ENCODE measurements at regions not wholly inside any gene's neighbourhood (a gene's known extent, or its start where the extent isn't known, plus 50 kb on each side); places are given as distances from the start of the nearest gene placed in this dataset.

DNA sequence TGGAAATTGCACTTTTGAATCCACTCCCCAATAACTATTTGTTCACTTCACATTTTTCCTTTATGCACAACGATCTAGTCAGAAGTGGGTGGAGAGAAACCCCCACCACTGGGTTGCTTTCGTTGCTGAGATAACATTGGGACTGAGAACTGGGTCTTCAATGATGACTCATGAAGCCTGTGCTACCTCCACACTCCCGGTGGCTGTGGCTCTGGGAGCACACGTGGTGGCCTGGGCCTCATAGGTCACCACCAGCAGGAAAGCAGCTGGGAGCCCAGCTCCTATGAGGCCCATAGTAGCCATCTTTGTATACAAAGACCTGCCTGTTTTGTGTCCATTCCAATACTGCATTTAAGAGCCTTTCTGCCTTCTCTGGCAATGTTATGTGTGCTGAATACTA is 178.0 kb upstream of the SASH1 start:
- no peak for DNase-seq (ENCODE audit: low read depth)

DNA sequence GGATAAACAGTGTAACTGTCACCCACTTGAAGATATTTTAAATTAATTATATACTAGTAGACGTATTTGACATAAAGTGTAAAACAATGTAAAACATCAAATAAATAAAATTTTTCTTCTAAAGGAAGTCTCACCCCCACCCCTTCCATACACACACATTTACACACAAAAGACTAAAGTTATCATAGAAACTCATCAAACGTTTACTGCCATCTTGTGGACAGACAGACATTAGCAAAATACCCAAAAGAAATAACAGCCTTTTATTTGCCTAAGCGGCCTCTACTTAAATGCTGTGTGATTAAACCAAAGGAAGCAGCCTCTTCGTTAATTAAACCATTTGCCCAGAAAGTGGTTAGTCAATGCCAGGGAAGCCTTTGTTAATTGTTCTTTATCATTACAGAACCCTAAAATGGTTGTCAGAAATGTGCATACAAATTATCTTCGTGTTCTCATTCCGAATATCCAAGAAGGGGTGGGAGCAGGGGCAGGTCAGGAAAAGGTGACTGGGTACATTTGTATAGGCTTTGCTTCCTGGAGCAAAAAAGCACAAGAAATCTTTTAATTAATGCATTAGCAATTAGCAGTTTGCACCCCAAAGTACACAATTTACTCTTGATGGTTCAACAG is 176.2 kb upstream of the SASH1 start:
- no peak for DNase-seq (ENCODE audit: low read depth)

DNA sequence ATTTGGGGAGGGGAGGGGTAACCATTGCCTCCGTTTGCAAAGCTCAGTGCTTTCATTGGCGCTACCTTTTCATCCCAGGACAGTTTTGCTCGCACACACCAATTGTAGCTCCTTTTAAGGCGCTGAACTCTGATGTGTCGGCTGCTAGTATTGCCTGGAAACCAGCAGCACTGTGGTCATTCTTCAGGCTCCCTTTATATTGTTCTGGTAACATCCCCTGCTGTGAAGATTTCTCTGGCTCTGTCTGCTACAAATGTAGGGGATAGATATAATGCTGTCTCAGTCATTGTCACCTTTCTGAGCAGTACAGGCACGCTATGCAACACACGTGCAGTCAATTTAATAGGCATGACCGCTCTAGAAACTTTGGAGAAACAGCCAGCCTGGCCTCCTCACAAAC is 172.9 kb upstream of the SASH1 start:
- DNase-seq (ENCODE audit: low read depth) = no peak

DNA sequence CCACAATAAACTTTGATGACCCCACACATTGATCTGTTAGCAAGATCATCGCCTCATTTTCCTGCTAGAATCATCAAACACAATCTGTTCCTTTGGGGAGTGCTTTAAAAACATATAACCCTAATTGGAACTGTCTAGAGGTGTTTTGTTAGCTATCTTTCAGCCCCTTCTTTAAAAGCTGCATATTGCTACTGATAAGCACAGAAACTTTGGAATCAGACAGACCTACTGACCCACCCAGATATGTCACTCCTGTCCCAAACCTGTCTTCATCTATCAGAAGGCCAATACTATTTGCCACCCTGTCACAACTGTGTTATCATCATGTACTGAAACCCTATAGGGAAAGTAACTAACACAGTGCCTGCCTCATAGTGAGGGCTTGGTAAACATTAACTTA is 172.4 kb upstream of the SASH1 start:
- DNase-seq (ENCODE audit: low read depth) = no peak

DNA sequence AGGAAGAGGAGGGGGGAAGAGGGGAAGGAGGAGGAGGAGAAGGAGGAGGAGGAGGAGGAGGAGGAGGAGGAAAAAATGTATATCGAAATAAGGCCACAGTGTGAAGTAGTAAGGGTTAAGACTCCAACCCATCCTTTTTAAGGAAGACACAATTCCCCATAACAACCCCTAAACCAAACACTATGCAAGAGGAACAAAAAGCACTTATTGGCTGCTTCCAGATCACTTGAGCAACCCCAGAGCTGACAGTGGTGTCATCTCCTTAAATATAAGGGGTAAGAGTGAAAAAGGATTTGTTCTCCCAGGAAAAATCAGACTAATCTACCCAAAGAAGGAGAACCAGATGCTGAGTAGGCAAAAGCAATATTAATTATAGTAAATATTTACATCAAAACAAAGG is 169.1 kb upstream of the SASH1 start:
- DNase-seq (ENCODE audit: low read depth) = no peak

DNA sequence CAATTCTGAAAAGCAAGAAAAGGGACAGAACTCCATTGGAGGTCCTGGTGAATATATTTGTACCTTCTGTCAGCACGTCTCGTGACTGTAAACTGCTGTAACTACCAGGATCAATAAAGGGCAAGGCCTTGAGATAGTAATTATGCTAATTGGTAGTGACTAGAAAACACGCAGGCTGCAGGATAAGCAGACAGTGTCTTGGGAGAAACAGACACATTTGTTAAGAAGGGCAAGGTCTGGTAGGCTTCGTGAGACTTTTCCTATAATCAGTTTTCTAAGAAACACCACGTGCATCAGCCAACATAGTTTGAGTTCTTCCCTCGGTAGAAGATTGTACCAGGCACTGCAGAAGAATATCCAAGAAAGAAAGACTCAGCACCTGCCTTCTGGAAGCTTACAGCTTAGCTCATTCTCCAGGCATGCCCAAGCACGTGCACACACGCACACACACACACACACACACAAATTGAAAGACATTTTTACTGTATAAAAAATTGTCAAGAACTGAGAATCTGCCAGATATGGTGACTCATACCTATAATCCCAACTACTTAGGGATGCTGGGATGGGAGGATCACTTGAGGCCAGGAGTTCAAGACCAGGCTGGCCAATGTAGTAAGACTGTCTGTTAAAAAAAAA is 167.0 kb upstream of the SASH1 start:
- no peak for DNase-seq (ENCODE audit: low read depth)

DNA sequence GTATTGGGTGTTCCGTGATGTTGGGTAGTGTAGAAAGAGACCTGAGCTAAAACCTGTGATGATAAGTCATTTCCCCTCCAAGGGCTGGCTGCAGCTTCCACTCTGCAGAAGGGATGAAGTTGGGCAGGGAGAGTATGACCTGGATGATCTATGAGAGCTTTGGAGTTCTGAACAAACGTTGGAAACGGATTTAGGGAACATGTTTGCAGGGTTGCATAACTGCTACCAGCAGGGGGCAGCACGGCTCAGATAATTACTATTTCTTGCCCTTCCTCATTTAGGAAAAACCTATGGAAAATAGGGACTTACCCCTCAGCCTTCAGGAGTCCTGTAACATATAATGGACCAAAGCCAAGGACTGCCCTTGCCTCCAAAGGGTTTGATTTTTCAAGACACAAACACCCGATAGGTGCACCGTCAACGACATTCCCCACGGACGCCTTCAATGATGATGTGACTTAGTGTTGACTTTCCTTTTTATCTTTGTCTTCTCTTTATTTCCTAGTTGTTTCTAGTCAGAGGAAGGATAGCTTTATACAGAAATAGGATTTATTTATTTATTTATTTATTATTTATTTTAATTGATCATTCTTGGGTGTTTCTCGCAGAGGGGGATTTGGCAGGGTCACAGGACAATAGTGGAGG is 164.9 kb upstream of the SASH1 start:
- DNase-seq (ENCODE audit: low read depth) = no peak

DNA sequence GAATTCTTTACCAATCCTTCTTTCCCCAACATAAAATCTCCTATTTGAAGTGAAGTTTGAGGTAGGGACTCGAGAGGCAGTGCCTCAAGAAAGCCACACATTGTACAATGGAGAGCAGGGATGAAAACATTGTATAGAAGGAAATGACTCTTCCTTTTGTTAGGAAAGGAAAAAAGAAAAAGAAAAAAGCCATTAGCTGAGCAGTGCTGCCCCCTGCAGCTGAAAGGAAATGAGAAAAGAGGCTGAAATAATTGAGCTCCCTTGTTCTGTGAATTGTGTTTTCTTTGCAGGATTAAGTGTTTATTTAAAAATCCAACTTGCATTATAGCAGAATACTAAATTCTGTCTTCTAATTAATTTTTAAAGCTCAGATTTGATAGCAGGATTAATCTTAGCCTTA is 162.9 kb upstream of the SASH1 start:
- DNase-seq (ENCODE audit: low read depth) = no peak

DNA sequence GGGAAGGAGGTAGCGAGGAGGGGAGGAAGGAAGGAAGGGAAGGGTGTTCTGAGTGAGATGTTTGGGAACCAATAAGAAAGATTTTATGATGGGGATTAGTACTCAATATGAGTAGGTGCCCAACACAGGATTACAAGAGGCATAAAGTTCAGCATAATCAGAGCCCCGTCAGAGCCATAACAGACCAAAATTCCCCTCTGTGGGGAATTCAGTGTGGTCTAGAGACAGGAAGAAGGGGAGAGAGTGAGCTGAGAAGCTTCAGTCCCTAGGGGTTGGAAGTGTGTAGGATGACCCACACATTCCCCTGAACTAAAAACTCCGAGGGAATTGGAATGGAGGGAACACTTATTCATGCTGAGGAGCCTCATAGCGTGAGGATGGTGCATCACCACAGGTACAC is 160.3 kb upstream of the SASH1 start:
- no peak for DNase-seq (ENCODE audit: low read depth)

DNA sequence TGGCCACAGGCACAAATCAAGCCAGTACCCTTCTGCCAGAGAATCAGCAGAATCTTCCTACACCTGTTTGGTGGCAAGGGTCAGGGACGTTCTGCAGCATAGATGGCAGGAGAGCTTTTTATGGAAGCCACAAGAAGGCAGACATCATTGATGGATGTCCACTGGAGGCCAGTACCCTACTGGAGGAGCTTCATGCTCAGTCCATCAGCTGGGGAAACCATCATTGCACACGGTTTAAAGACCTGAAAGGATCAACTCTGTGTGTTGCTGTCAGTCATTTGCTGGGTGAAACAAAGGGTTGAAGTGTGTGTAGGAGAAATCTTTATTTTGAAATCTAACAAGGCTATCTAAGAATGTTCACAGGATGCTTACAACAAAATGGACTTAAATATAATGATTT is 158.9 kb upstream of the SASH1 start:
- DNase-seq (ENCODE audit: low read depth) = no peak

DNA sequence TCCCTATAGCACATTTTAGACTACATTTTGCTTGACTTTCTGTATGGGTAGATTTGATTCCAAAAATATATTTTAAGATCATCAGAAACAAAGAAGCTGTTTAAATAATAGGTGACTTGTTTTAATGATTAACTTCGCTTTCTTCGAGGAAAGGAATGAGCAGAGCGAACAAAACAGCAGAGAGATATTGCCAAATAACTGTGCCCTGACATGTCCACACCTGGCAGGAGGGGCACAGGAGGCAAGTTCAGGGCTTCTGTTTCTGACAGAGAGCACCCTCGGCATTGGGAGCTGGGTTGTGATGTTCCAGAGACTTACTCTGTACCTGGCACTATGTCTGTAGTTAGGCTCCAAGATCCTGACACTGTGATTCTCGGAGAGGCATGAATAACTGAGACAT is 155.7 kb upstream of the SASH1 start:
- DNase-seq (ENCODE audit: low read depth) = no peak

DNA sequence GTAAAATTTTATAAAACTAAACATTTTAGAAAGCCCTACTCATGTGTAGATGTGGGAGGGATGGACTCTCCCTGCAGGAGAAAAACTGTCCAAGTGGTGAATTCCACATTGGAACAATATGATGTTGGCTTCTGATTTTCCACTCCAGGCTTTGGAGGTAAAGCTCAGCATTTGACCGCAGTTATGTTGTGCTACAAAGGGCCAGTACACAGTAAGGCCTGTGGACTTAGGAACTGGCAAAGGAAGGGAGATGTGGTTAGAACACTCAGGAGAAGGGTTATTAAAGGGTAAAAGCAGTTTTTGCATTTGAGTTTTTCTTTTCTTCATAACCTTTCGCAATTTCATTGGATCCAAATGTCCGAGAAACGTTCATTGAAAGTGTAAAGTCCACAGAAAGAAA is 150.3 kb upstream of the SASH1 start:
- no peak for DNase-seq (ENCODE audit: low read depth)

DNA sequence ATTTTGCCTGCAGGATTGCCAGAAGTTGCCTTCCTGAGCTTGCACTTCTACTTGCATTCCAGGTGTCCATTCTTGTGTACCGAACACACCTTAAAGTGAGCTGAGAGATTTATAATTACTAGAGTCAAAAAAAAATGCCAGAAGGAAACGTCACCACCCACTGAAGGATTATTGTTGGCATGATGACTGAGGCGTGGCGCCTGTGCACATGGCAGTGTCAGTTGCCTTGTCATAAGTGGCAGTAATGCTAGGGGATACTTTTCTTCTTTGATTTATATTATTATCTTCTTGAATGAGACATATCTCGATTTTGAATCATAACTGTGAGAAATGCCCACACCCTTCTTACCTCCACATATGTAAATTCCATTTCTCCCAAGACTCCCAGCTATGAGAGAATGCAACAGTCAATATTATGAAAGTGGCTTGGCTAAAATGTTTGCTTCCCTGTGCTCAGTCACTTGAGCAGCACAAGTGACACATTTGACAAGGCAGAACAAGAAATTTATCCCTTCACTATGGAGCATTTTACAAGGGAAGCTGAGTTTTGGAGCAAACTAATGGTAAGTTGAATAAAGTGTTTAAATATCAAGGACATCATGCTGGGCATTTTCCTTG is 149.5 kb upstream of the SASH1 start:
- no peak for DNase-seq (ENCODE audit: low read depth)

DNA sequence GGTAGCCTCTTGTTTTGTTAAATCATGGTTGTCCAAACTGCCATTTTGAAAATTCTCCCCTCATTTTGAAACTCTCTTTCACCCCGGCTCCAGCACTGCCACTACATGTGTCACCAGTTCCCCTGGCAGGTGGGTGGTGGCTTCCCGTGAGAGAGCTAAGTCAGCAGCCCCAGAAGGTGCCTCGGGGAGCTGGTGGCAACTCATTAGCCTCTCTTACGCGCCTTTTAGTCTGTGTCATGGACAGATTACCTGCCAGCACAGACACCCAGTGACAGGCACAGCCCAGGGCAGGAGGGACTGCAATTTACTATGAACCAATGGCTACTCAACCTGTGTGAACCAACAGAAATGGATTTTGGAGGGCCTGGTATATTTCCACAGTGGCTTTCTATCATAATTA is 147.1 kb upstream of the SASH1 start:
- no peak for DNase-seq (ENCODE audit: low read depth)

DNA sequence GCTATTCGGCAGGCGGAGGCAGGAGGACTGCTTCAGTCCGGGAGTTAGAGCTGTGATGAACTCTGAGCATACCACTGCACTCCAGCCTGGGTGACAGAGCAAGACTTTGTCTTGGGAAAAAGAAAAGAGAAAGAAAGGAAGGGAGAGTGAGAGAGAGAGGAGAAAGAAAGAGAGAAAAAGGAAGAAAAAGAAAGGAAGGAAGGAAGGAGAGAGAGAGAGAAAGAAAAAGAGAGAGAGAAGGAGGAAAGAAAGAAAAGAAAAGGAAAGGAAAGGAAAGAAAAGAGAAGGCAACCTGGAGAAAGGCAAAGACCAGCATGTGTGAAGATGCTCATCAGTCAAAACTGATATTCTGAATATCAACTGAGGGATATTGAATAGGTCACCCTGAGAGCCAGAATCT is 143.1 kb upstream of the SASH1 start:
- DNase-seq (ENCODE audit: low read depth) = no peak

DNA sequence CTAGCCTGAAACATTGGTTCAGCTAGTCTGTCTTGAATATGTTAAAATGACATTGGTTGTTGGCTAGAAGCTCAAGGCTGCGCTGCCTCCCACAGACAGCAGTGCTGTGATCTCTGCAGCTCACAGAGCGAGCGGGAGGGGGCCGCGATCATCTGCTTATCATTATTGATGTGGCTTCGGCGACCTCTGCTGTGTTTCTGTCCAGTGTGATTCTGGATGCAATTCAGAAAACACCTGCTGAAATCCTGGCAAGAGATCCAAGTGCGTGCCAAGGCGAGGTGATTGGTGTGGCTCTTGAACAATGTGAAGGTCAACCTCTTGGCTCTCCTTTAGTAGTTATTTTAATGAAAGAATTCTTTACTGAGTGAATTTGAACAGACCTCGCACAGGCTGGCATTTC is 142.3 kb upstream of the SASH1 start:
- DNase-seq (ENCODE audit: low read depth) = no peak

DNA sequence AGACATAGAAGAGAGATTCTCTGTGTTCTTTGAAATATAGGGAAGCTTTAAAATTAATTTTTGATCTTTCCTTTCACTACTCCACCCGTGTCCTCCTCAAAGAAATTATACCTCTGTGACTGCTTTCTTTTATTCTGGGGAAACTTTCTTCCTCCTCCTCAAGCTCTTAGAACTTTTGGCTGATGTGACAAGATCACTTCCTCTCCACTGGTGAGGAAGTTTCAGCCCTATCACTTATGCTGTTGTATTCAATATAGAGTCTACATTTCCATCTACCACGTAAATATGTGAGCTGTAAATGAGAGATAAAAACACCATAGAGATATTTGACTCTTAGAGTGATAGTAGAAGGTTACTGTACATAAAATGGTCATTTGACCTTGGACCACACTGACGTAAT is 141.9 kb upstream of the SASH1 start:
- no peak for DNase-seq (ENCODE audit: low read depth)

DNA sequence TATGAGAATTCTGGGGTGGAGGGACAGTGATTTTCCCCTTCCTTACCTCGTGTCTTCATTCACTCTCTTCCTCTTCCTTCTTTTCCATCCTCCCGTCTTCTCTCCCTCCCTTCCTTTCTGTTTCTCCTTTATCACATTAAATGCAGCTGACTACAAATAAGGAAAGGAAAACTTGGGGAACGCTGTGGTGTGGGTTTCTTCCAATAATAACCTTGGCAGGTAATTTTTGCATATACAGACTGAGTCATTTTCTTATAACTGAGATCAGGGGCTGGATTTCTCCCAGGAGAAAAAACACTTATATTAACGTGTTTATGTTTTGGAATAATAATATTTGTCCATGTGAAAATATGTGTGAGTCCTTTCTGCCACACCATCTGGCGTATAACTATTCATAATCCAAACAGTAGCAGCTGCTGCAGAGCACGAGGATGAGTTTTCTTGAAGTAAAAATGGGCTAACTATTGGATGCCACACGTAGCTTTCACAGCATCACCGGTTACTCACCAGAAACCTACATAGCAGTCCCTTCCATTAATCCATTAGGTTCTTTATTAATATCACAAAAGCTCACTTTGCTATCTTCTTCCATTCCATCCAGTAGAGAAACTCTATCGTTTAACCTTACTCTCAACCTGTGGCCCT is 139.2 kb upstream of the SASH1 start:
- DNase-seq (ENCODE audit: low read depth) = no peak

DNA sequence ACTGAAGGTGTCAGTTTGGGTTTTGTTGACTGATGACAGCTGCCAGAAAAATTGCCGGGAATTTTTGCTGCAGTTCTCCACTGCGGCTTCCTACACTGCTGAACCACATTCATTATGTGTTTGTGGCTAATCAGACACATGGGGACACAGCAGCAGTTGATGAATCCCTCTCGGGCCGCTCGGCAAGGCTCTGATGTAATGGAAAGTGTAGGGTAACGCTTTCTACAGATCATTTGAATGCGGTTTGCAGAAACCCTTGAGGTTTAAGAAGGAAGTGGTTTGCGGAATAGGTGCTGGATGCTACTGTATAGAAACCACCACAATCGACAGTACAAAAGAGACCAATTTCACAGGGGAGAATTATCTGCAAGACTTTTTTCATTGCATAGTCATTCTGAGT is 138.7 kb upstream of the SASH1 start:
- peak; percentile 34 for DNase-seq (ENCODE audit: low read depth)

DNA sequence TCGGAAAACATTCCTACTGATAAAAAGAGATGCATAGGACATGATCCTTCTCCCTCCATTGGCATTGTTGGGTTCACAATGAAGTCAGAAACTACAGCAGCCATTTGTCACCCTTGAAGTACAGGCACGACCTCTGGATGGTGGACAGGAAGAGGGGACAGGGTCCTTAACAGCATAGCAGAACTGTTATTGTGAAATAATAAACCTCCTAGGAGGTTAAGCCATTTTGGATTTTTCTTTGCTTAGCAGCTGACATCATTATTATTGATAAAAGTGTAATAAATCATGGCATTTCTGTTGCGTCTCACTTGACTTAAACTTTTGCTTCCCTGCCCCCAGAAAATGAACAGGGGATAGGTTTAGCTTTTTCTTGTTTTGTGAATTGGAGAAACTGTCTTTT is 134.3 kb upstream of the SASH1 start:
- no peak for DNase-seq (ENCODE audit: low read depth)

DNA sequence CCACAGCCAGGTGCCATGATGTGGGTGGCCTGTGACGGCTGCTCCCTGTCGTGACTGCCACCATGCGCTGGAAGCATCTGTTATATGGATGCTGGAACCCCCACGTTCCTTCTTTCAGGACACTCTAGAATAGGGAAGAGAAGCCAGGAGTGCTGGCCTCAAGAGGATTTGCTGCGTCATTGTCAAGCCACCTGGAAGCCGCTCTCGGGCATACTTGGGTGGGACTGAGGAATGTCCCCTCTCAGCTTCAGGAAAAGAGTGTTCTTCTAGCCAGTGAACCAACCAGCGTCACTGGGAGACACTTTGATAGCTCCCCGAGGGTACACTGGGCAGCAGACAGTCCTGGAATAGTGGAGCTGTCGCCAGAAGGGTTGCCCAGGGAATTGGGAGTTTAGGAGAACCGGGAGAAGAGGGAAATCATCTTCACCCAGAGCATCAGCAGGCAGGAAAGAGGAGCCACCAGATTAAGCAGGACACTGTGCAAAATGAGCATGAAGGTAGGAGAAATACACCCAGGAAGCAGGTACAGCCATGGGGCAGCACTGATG is 130.8 kb upstream of the SASH1 start:
- DNase-seq (ENCODE audit: low read depth) = no peak

DNA sequence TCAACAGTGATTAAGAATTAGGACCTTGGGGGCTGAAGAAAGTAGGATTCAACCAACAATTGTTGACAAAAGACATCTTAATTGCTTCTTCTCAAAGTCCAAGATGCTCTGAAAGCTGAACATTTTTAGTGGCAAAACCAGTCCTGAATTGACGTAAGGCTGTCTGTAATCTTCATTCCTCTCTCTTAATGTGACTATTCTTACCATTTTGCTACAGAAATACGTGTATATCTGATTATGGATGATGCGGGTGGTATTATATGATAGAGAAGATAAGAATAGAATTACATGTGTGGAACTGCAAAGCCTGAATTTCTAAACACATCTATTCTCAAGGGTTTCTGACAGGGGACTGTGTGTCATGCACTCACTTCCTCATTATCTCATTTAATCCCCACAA is 130.3 kb upstream of the SASH1 start:
- no peak for DNase-seq (ENCODE audit: low read depth)

DNA sequence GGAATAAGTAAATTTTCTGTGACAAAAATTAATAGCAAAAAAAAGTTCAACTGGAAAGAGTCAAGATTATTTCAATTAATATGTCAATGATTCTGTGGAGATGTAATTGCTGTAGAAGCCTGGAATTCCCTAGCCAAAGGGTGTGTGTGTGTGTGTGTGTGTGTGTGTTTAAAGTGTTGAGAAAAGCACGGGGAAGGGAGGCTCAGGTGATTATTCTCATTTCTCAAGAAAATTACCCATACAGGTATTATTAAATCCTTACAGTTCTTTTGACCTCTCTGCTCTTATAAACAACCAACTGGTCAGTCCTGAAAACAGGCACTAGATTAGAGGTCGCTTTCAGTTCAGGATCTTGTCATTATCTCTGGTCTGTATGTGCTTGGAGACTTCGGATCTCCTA is 129.3 kb upstream of the SASH1 start:
- no peak for DNase-seq (ENCODE audit: low read depth)

Measured in T-helper 22 cell (primary cell).